GM23338 (cell line): ENCODE measurements at regions not wholly inside any gene's neighbourhood (a gene's known extent, or its start where the extent isn't known, plus 50 kb on each side); places are given as distances from the start of the nearest gene placed in this dataset.

ENCODE experiments used
- ATAC-seq: fragments of 200-7000 bp; cut with Tn5 transposase; 3 replicates; pipeline ENCODE4 v1.9.1; 2020
- DNase-seq: peaks from one replicate; pipeline ENCODE4 v3.0.0-alpha.2; 2015; ENCODE audit warnings: low spot score
- H2AFZ ChIP-seq: fragments of 200-600 bp; sonication (generic); 2 replicates; pipeline ENCODE4 v1.8.0; 2016; ENCODE audit warnings: antibody characterized with exemption, mild to moderate bottlenecking, moderate library complexity
- H3F3A ChIP-seq: fragments of 200-600 bp; sonication (generic); replicated peaks from 2 replicates; pipeline ENCODE4 v1.8.0; 2017; ENCODE audit warnings: antibody characterized with exemption, mixed run types, low read depth
- H3K27ac ChIP-seq: fragments of 200-600 bp; sonication (generic); 2 replicates; pipeline ENCODE4 v1.6.1; 2016; ENCODE audit warnings: low read depth
- H3K27me3 ChIP-seq: fragments of 200-600 bp; sonication (generic); 2 replicates; pipeline ENCODE4 v1.8.0; 2016; ENCODE audit warnings: mild to moderate bottlenecking, mixed run types, moderate library complexity; ENCODE audit not compliant: insufficient read depth
- H3K36me3 ChIP-seq: fragments of 200-600 bp; sonication (generic); 2 replicates; pipeline ENCODE4 v1.8.0; 2016; ENCODE audit warnings: mild to moderate bottlenecking; ENCODE audit not compliant: insufficient read depth
- H3K4me1 ChIP-seq: fragments of 200-600 bp; sonication (generic); 2 replicates; pipeline ENCODE4 v1.8.0; 2016; ENCODE audit warnings: mild to moderate bottlenecking, moderate library complexity; ENCODE audit not compliant: insufficient read depth
- H3K4me2 ChIP-seq: fragments of 200-600 bp; sonication (generic); 2 replicates; pipeline ENCODE4 v1.7.1; 2017; ENCODE audit warnings: mixed run types
- H3K4me3 ChIP-seq: fragments of 200-600 bp; sonication (generic); 2 replicates; pipeline ENCODE4 v1.6.1; 2016; ENCODE audit warnings: mixed run types
- H3K79me2 ChIP-seq: fragments of 200-600 bp; sonication (generic); replicated peaks from 2 replicates; pipeline ENCODE4 v1.8.0; 2017; ENCODE audit warnings: mild to moderate bottlenecking; ENCODE audit not compliant: insufficient read depth
- H3K9me2 ChIP-seq: fragments of 200-600 bp; sonication (generic); 2 replicates; pipeline ENCODE4 v1.8.0; 2017; ENCODE audit not compliant: insufficient read depth
- H4K20me1 ChIP-seq: fragments of 200-600 bp; sonication (generic); replicated peaks from 2 replicates; pipeline ENCODE4 v1.8.0; 2017; ENCODE audit warnings: mild to moderate bottlenecking; ENCODE audit not compliant: insufficient read depth
- H3K27ac Mint-ChIP-seq: 2 replicates; pipeline ENCODE4 v1.8.0; 2020; ENCODE audit warnings: inconsistent platforms, mild to moderate bottlenecking, moderate library complexity, mixed read lengths
- H3K27me3 Mint-ChIP-seq: 3 replicates; pipeline ENCODE4 v1.8.0; 2022; ENCODE audit warnings: low read depth, mild to moderate bottlenecking, moderate library complexity, mixed read lengths, inconsistent platforms; ENCODE audit not compliant: insufficient read depth, poor library complexity
- H3K36me3 Mint-ChIP-seq: 3 replicates; pipeline ENCODE4 v1.8.0; 2021; ENCODE audit warnings: low read depth, mild to moderate bottlenecking, inconsistent platforms, moderate library complexity, mixed read lengths
- H3K4me1 Mint-ChIP-seq: 3 replicates; pipeline ENCODE4 v1.8.0; 2020; ENCODE audit warnings: mild to moderate bottlenecking, inconsistent platforms, mixed read lengths
- H3K4me3 Mint-ChIP-seq: 3 replicates; pipeline ENCODE4 v1.8.0; 2021; ENCODE audit warnings: moderate library complexity, mild to moderate bottlenecking, inconsistent platforms, mixed read lengths
- H3K9me3 Mint-ChIP-seq: 3 replicates; pipeline ENCODE4 v1.8.0; 2020; ENCODE audit warnings: moderate library complexity, mild to moderate bottlenecking, inconsistent platforms, mixed read lengths
- CREB1 ChIP-seq: fragments of 250-450 bp; sonication (Bioruptor Pico); IDR thresholded peaks from 2 replicates; pipeline ENCODE4 v1.5.0; 2020; ENCODE audit warnings: low read depth, mild to moderate bottlenecking, moderate library complexity
- CTCF ChIP-seq, 2 experiments: fragments of 200-600 bp in 1 of 2; sonication (generic) in 1 of 2; conservative IDR thresholded peaks; 2 replicates each; pipeline versions ENCODE4 v1.5.1 to v1.6.1; 2016 to 2017; ENCODE audit warnings: antibody characterized with exemption in 2 of 2, low read depth in 2 of 2, mild to moderate bottlenecking in 2 of 2, moderate library complexity in 1 of 2
- ETS1 ChIP-seq: IDR thresholded peaks from 2 replicates; pipeline ENCODE4 v1.6.1; 2016; ENCODE audit warnings: antibody characterized with exemption
- EZH2 ChIP-seq: fragments of 200-600 bp; sonication (generic); IDR thresholded peaks from one replicate; pipeline ENCODE4 v1.8.0; 2017; ENCODE audit warnings: antibody characterized with exemption, mild to moderate bottlenecking, low read depth; ENCODE audit not compliant: unreplicated experiment
- EZH2phosphoT487 ChIP-seq: fragments of 200-600 bp; sonication (generic); IDR thresholded peaks from one replicate; pipeline ENCODE4 v1.8.1; 2018; ENCODE audit warnings: antibody characterized with exemption; ENCODE audit not compliant: unreplicated experiment
- JUNB ChIP-seq: IDR thresholded peaks from one replicate; pipeline ENCODE4 v1.6.1; 2016; ENCODE audit warnings: antibody characterized with exemption; ENCODE audit not compliant: unreplicated experiment
- NANOG ChIP-seq: IDR thresholded peaks from 2 replicates; pipeline ENCODE4 v1.6.1; 2016; ENCODE audit warnings: antibody characterized with exemption, borderline replicate concordance
- POLR2AphosphoS5 ChIP-seq: IDR thresholded peaks from 2 replicates; pipeline ENCODE4 v1.6.1; 2016; ENCODE audit warnings: antibody characterized with exemption, low read depth
- REST ChIP-seq: IDR thresholded peaks from one replicate; pipeline ENCODE4 v1.6.1; 2018; ENCODE audit warnings: antibody characterized with exemption; ENCODE audit not compliant: unreplicated experiment
- STAT1 ChIP-seq: IDR thresholded peaks from one replicate; pipeline ENCODE4 v1.6.1; 2016; ENCODE audit warnings: antibody characterized with exemption; ENCODE audit not compliant: unreplicated experiment
- ZNF114 ChIP-seq: fragments of 250-450 bp; sonication (Bioruptor Pico); IDR thresholded peaks from 2 replicates; pipeline ENCODE4 v1.5.0; 2020; ENCODE audit warnings: mild to moderate bottlenecking, moderate library complexity
- ZNF331 ChIP-seq: fragments of 250-450 bp; sonication (Bioruptor Pico); IDR thresholded peaks from 2 replicates; pipeline ENCODE4 v1.5.0; 2020; ENCODE audit warnings: low read depth, mild to moderate bottlenecking, moderate library complexity
- ZNF462 ChIP-seq: fragments of 250-450 bp; sonication (Bioruptor Pico); IDR thresholded peaks from 2 replicates; pipeline ENCODE4 v1.5.0; 2020; ENCODE audit warnings: mild to moderate bottlenecking, moderate library complexity

GRCh38 chr1:30284226-30284625 is 439.2 kb downstream of the MATN1 start:
- H3K79me2 ChIP-seq = no peaks in the 10 kb centered on the region
- H3K4me1 ChIP-seq = no peaks in the 10 kb centered on the region
- H3K4me2 ChIP-seq = no peak overlapping the region
- H3K4me3 ChIP-seq = no peak overlapping the region
- no peak overlapping the region for H2AFZ ChIP-seq
- no peaks in the 10 kb centered on the region for H3K36me3 Mint-ChIP-seq
- ATAC-seq = no peak
- H3K27ac Mint-ChIP-seq = no peak overlapping the region
- H3K4me1 Mint-ChIP-seq = no peaks in the 10 kb centered on the region; the same call in 2 of the 3 replicates
- no peak overlapping the region for H3K27ac ChIP-seq
- no peak for DNase-seq
- H3F3A ChIP-seq = no peaks in the 10 kb centered on the region
- no peaks in the 10 kb centered on the region for H3K27me3 Mint-ChIP-seq
- no peaks in the 10 kb centered on the region for H3K9me2 ChIP-seq
- no peaks in the 10 kb centered on the region for H4K20me1 ChIP-seq
- no peaks in the 10 kb centered on the region for H3K9me3 Mint-ChIP-seq
- H3K27me3 ChIP-seq = no peaks in the 10 kb centered on the region
- TF ChIP-seq ZNF331 (CRISPR knock-in tag) (no peak), ETS1 (no peak), CTCF (conservative IDR thresholded peaks at IDR 0.05; ENCODE audit: low read depth in 2 of 2) (no peak), JUNB (no peak), NANOG (no peak), EZH2phosphoT487 (no peak), ZNF462 (CRISPR knock-in tag) (no peak), ZNF114 (no peak), REST (no peak), STAT1 (no peak), POLR2AphosphoS5 (no peak), EZH2 (no peak), CREB1 (no peak)
- H3K36me3 ChIP-seq = no peaks in the 10 kb centered on the region
- no peak overlapping the region for H3K4me3 Mint-ChIP-seq
